SU-DHL-6 (cell line): ENCODE measurements at regions not wholly inside any gene's neighbourhood (a gene's known extent, or its start where the extent isn't known, plus 50 kb on each side); places are given as distances from the start of the nearest gene placed in this dataset.

ENCODE experiments used
- CTCF ChIP-seq: fragments of 200-600 bp; sonication (generic); IDR thresholded peaks from one replicate; pipeline ENCODE4 v1.5.1; 2017; ENCODE audit warnings: antibody characterized with exemption, mild to moderate bottlenecking, low read length, moderate library complexity; ENCODE audit not compliant: insufficient read depth, poor library complexity, severe bottlenecking
- EZH2phosphoT487 ChIP-seq: fragments of 200-600 bp; sonication (generic), shearing (Covaris generic); conservative IDR thresholded peaks from 2 replicates; pipeline ENCODE4 v1.6.1; 2018; ENCODE audit warnings: mild to moderate bottlenecking, antibody characterized with exemption, low read length, moderate library complexity, mixed read lengths

GRCh38 chr13:85408415-85408814 is 390.8 kb downstream of the SLITRK6 start:
- TF ChIP-seq CTCF (no peak), EZH2phosphoT487 (no peak)
